ENCODE measurements at regions not wholly inside any gene's neighbourhood (a gene's known extent, or its start where the extent isn't known, plus 50 kb on each side); places are given as distances from the start of the nearest gene placed in this dataset.

- H3K4me3 ChIP-seq (ENCODE audit: low read length in 2 of 2) = no peak overlapping the region
- DNase-seq (ENCODE audit: low read depth in 6 of 9, low spot score in 9 of 9) = peak in 4 of 9 donors; percentile 22 to 46 (median 29)
- H3K27ac ChIP-seq (ENCODE audit: low read depth in 1 of 2, low read length in 1 of 2) = no peak overlapping the region
- no peaks in the 10 kb centered on the region for H3K9me3 ChIP-seq (ENCODE audit: control insufficient read depth in 2 of 2, insufficient read depth in 1 of 2, low read length in 1 of 2)
- peaks cover 1 to 22% of the 10 kb centered on the region in 2 donors for H3K4me1 ChIP-seq (ENCODE audit: control insufficient read depth in 2 of 2, insufficient read depth in 2 of 2, low read length in 2 of 2)
- WGBS = 92% methylated on average over 8 of the region's 8 CpGs
- H3K27me3 ChIP-seq (ENCODE audit: control insufficient read depth in 2 of 2, insufficient read depth in 1 of 2, low read length in 1 of 2) = no peaks in the 10 kb centered on the region
- no peaks in the 10 kb centered on the region for H3K36me3 ChIP-seq (ENCODE audit: control insufficient read depth in 2 of 2, insufficient read depth in 2 of 2, low read length in 1 of 2)
Measured at GRCh38 chr14:98411154-98411553, 860.8 kb downstream of the BCL11B start.

GRCh38 chr14:98412431-98412830, 859.6 kb downstream of the BCL11B start:
- DNase-seq (ENCODE audit: low read depth in 6 of 9, low spot score in 9 of 9) = no peak
- Histone ChIP-seq H3K36me3 (ENCODE audit: control insufficient read depth in 2 of 2, insufficient read depth in 2 of 2, low read length in 1 of 2) (no peaks in the 10 kb centered on the region), H3K9me3 (ENCODE audit: control insufficient read depth in 2 of 2, insufficient read depth in 1 of 2, low read length in 1 of 2) (peaks cover 0 to 2% of the 10 kb centered on the region in 2 donors), H3K27me3 (ENCODE audit: control insufficient read depth in 2 of 2, insufficient read depth in 1 of 2, low read length in 1 of 2) (no peaks in the 10 kb centered on the region), H3K27ac (ENCODE audit: low read depth in 1 of 2, low read length in 1 of 2) (no peak overlapping the region), H3K4me3 (ENCODE audit: low read length in 2 of 2) (no peak overlapping the region), H3K4me1 (ENCODE audit: control insufficient read depth in 2 of 2, insufficient read depth in 2 of 2, low read length in 2 of 2) (peaks cover 8 to 33% of the 10 kb centered on the region in 2 donors)
- WGBS = 96% methylated on average over 2 of the region's 2 CpGs

GRCh38 chr14:98415766-98416165, 856.2 kb downstream of the BCL11B start:
- no peak for DNase-seq (ENCODE audit: low read depth in 6 of 9, low spot score in 9 of 9)
- Histone ChIP-seq H3K9me3 (ENCODE audit: control insufficient read depth in 2 of 2, insufficient read depth in 1 of 2, low read length in 1 of 2) (peaks cover 0 to 2% of the 10 kb centered on the region in 2 donors), H3K4me3 (ENCODE audit: low read length in 2 of 2) (no peak overlapping the region), H3K36me3 (ENCODE audit: control insufficient read depth in 2 of 2, insufficient read depth in 2 of 2, low read length in 1 of 2) (no peaks in the 10 kb centered on the region), H3K27me3 (ENCODE audit: control insufficient read depth in 2 of 2, insufficient read depth in 1 of 2, low read length in 1 of 2) (no peaks in the 10 kb centered on the region), H3K27ac (ENCODE audit: low read depth in 1 of 2, low read length in 1 of 2) (no peak overlapping the region), H3K4me1 (ENCODE audit: control insufficient read depth in 2 of 2, insufficient read depth in 2 of 2, low read length in 2 of 2) (peaks cover 8 to 34% of the 10 kb centered on the region in 2 donors)
- WGBS = 95% methylated on average over 6 of the region's 6 CpGs

GRCh38 chr14:98417001-98417400, 855.0 kb downstream of the BCL11B start:
- Histone ChIP-seq H3K9me3 (ENCODE audit: control insufficient read depth in 2 of 2, insufficient read depth in 1 of 2, low read length in 1 of 2) (peaks cover 0 to 2% of the 10 kb centered on the region in 2 donors), H3K4me3 (ENCODE audit: low read length in 2 of 2) (no peak overlapping the region), H3K27ac (ENCODE audit: low read depth in 1 of 2, low read length in 1 of 2) (no peak overlapping the region), H3K4me1 (ENCODE audit: control insufficient read depth in 2 of 2, insufficient read depth in 2 of 2, low read length in 2 of 2) (peaks cover 8 to 23% of the 10 kb centered on the region in 2 donors), H3K27me3 (ENCODE audit: control insufficient read depth in 2 of 2, insufficient read depth in 1 of 2, low read length in 1 of 2) (no peaks in the 10 kb centered on the region), H3K36me3 (ENCODE audit: control insufficient read depth in 2 of 2, insufficient read depth in 2 of 2, low read length in 1 of 2) (no peaks in the 10 kb centered on the region)
- WGBS = 89% methylated on average over 15 of the region's 15 CpGs
- DNase-seq (ENCODE audit: low read depth in 6 of 9, low spot score in 9 of 9) = no peak

GRCh38 chr14:98428483-98428994, 843.5 kb downstream of the BCL11B start:
- no peak overlapping the region for H3K4me3 ChIP-seq (ENCODE audit: low read length in 2 of 2)
- no peak for DNase-seq (ENCODE audit: low read depth in 6 of 9, low spot score in 9 of 9)
- H3K27ac ChIP-seq (ENCODE audit: low read depth in 1 of 2, low read length in 1 of 2) = no peak overlapping the region
- H3K4me1 ChIP-seq (ENCODE audit: control insufficient read depth in 2 of 2, insufficient read depth in 2 of 2, low read length in 2 of 2) = peaks cover 4 to 5% of the 10 kb centered on the region in 2 donors
- no peaks in the 10 kb centered on the region for H3K9me3 ChIP-seq (ENCODE audit: control insufficient read depth in 2 of 2, insufficient read depth in 1 of 2, low read length in 1 of 2)
- H3K27me3 ChIP-seq (ENCODE audit: control insufficient read depth in 2 of 2, insufficient read depth in 1 of 2, low read length in 1 of 2) = no peaks in the 10 kb centered on the region
- H3K36me3 ChIP-seq (ENCODE audit: control insufficient read depth in 2 of 2, insufficient read depth in 2 of 2, low read length in 1 of 2) = no peaks in the 10 kb centered on the region
- WGBS = 66% methylated on average over 2 of the region's 2 CpGs

- DNase-seq (ENCODE audit: low read depth in 6 of 9, low spot score in 9 of 9) = no peak
- no peaks in the 10 kb centered on the region for H3K9me3 ChIP-seq (ENCODE audit: control insufficient read depth in 2 of 2, insufficient read depth in 1 of 2, low read length in 1 of 2)
- no peak overlapping the region for H3K27ac ChIP-seq (ENCODE audit: low read depth in 1 of 2, low read length in 1 of 2)
- no peaks in the 10 kb centered on the region for H3K36me3 ChIP-seq (ENCODE audit: control insufficient read depth in 2 of 2, insufficient read depth in 2 of 2, low read length in 1 of 2)
- 85% methylated on average over 4 of the region's 4 CpGs for WGBS
- H3K4me3 ChIP-seq (ENCODE audit: low read length in 2 of 2) = no peak overlapping the region
- H3K4me1 ChIP-seq (ENCODE audit: control insufficient read depth in 2 of 2, insufficient read depth in 2 of 2, low read length in 2 of 2) = peaks cover under 1 to 5% of the 10 kb centered on the region in 2 donors
- no peaks in the 10 kb centered on the region for H3K27me3 ChIP-seq (ENCODE audit: control insufficient read depth in 2 of 2, insufficient read depth in 1 of 2, low read length in 1 of 2)
Measured at GRCh38 chr14:98433436-98433835, 838.6 kb downstream of the BCL11B start.

GRCh38 chr14:98437113-98437512, 834.9 kb downstream of the BCL11B start:
- DNase-seq (ENCODE audit: low read depth in 6 of 9, low spot score in 9 of 9) = no peak
- Histone ChIP-seq H3K27me3 (ENCODE audit: control insufficient read depth in 2 of 2, insufficient read depth in 1 of 2, low read length in 1 of 2) (no peaks in the 10 kb centered on the region), H3K4me1 (ENCODE audit: control insufficient read depth in 2 of 2, insufficient read depth in 2 of 2, low read length in 2 of 2) (peaks cover 0 to 5% of the 10 kb centered on the region in 2 donors), H3K27ac (ENCODE audit: low read depth in 1 of 2, low read length in 1 of 2) (no peak overlapping the region), H3K4me3 (ENCODE audit: low read length in 2 of 2) (no peak overlapping the region), H3K36me3 (ENCODE audit: control insufficient read depth in 2 of 2, insufficient read depth in 2 of 2, low read length in 1 of 2) (no peaks in the 10 kb centered on the region), H3K9me3 (ENCODE audit: control insufficient read depth in 2 of 2, insufficient read depth in 1 of 2, low read length in 1 of 2) (no peaks in the 10 kb centered on the region)
- 98% methylated on average over 2 of the region's 2 CpGs for WGBS

- no peaks in the 10 kb centered on the region for H3K9me3 ChIP-seq (ENCODE audit: control insufficient read depth in 2 of 2, insufficient read depth in 1 of 2, low read length in 1 of 2)
- H3K36me3 ChIP-seq (ENCODE audit: control insufficient read depth in 2 of 2, insufficient read depth in 2 of 2, low read length in 1 of 2) = no peaks in the 10 kb centered on the region
- peak overlapping the region; percentile 68 to 81 for H3K27ac ChIP-seq (ENCODE audit: low read depth in 1 of 2, low read length in 1 of 2)
- H3K4me1 ChIP-seq (ENCODE audit: control insufficient read depth in 2 of 2, insufficient read depth in 2 of 2, low read length in 2 of 2) = peaks cover 15 to 22% of the 10 kb centered on the region in 2 donors
- no peaks in the 10 kb centered on the region for H3K27me3 ChIP-seq (ENCODE audit: control insufficient read depth in 2 of 2, insufficient read depth in 1 of 2, low read length in 1 of 2)
- DNase-seq (ENCODE audit: low read depth in 6 of 9, low spot score in 9 of 9) = peak; percentile 32 to 84 (median 53)
- 11% methylated on average over 2 of the region's 2 CpGs for WGBS
- no peak overlapping the region for H3K4me3 ChIP-seq (ENCODE audit: low read length in 2 of 2)
Measured at GRCh38 chr14:98444077-98444476, 827.9 kb downstream of the BCL11B start.

- no peaks in the 10 kb centered on the region for H3K36me3 ChIP-seq (ENCODE audit: control insufficient read depth in 2 of 2, insufficient read depth in 2 of 2, low read length in 1 of 2)
- 93% methylated on average over 2 of the region's 2 CpGs for WGBS
- H3K4me3 ChIP-seq (ENCODE audit: low read length in 2 of 2) = no peak overlapping the region
- H3K27ac ChIP-seq (ENCODE audit: low read depth in 1 of 2, low read length in 1 of 2) = no peak overlapping the region
- DNase-seq (ENCODE audit: low read depth in 6 of 9, low spot score in 9 of 9) = no peak
- peaks cover 0 to 3% of the 10 kb centered on the region in 2 donors for H3K9me3 ChIP-seq (ENCODE audit: control insufficient read depth in 2 of 2, insufficient read depth in 1 of 2, low read length in 1 of 2)
- H3K4me1 ChIP-seq (ENCODE audit: control insufficient read depth in 2 of 2, insufficient read depth in 2 of 2, low read length in 2 of 2) = peaks cover 15 to 22% of the 10 kb centered on the region in 2 donors
- H3K27me3 ChIP-seq (ENCODE audit: control insufficient read depth in 2 of 2, insufficient read depth in 1 of 2, low read length in 1 of 2) = no peaks in the 10 kb centered on the region
Measured at GRCh38 chr14:98445718-98446117, 826.3 kb downstream of the BCL11B start.
